Neural progenitor cell (in vitro differentiated cells): ENCODE measurements at regions not wholly inside any gene's neighbourhood (a gene's known extent, or its start where the extent isn't known, plus 50 kb on each side); places are given as distances from the start of the nearest gene placed in this dataset.

Experiments used
- DNase-seq: peaks from one replicate; pipeline ENCODE4 v3.0.0-alpha.2; 2016; ENCODE audit warnings: low spot score
- H2AFZ ChIP-seq: fragments of 200-600 bp; sonication (generic); replicated peaks from 2 replicates; pipeline ENCODE4 v1.6.1; 2016; ENCODE audit warnings: antibody characterized with exemption
- H3F3A ChIP-seq: fragments of 200-600 bp; sonication (generic); 2 replicates; pipeline ENCODE4 v1.6.1; 2016; ENCODE audit warnings: antibody characterized with exemption, low read depth
- H3K27ac ChIP-seq: fragments of 200-600 bp; sonication (generic); 2 replicates; pipeline ENCODE4 v1.5.1; 2016; ENCODE audit warnings: mild to moderate bottlenecking
- H3K27me3 ChIP-seq: fragments of 200-600 bp; sonication (generic); 2 replicates; pipeline ENCODE4 v1.6.1; 2016; ENCODE audit warnings: mild to moderate bottlenecking, moderate library complexity
- H3K36me3 ChIP-seq: fragments of 200-600 bp; sonication (generic); 2 replicates; pipeline ENCODE4 v1.5.1; 2016
- H3K4me1 ChIP-seq: fragments of 200-600 bp; sonication (generic); 2 replicates; pipeline ENCODE4 v1.6.1; 2016; ENCODE audit warnings: mixed run types
- H3K4me2 ChIP-seq: fragments of 200-600 bp; sonication (generic); 2 replicates; pipeline ENCODE4 v1.6.1; 2016
- H3K4me3 ChIP-seq: fragments of 200-600 bp; sonication (generic); 2 replicates; pipeline ENCODE4 v1.5.1; 2016
- H3K79me2 ChIP-seq: fragments of 200-600 bp; sonication (generic); 2 replicates; pipeline ENCODE4 v1.6.1; 2016; ENCODE audit warnings: low read depth
- H3K9ac ChIP-seq: fragments of 200-600 bp; sonication (generic); 2 replicates; pipeline ENCODE4 v1.6.1; 2016
- H3K9me3 ChIP-seq: fragments of 200-600 bp; sonication (generic); 2 replicates; pipeline ENCODE4 v1.5.1; 2016; ENCODE audit warnings: low read depth
- H4K20me1 ChIP-seq: fragments of 200-600 bp; sonication (generic); 2 replicates; pipeline ENCODE4 v1.6.1; 2016; ENCODE audit warnings: low read depth
- H3K27ac Mint-ChIP-seq: 3 replicates; pipeline ENCODE4 v1.8.0; 2021; ENCODE audit warnings: mixed read lengths
- H3K27me3 Mint-ChIP-seq: 2 replicates; pipeline ENCODE4 v1.8.0; 2022; ENCODE audit warnings: low read depth, mild to moderate bottlenecking, inconsistent platforms, moderate library complexity, mixed read lengths; ENCODE audit not compliant: insufficient read depth
- H3K36me3 Mint-ChIP-seq: 3 replicates; pipeline ENCODE4 v1.8.0; 2021; ENCODE audit warnings: mixed read lengths
- H3K4me1 Mint-ChIP-seq: 3 replicates; pipeline ENCODE4 v1.8.0; 2021; ENCODE audit warnings: mixed read lengths
- H3K4me3 Mint-ChIP-seq: 3 replicates; pipeline ENCODE4 v1.8.0; 2021; ENCODE audit warnings: mild to moderate bottlenecking, moderate library complexity, mixed read lengths
- H3K9me3 Mint-ChIP-seq: 3 replicates; pipeline ENCODE4 v1.8.0; 2020; ENCODE audit warnings: mixed read lengths
- EZH2 ChIP-seq: fragments of 200-600 bp; sonication (generic); IDR thresholded peaks from 2 replicates; pipeline ENCODE4 v1.6.1; 2017; ENCODE audit warnings: antibody characterized with exemption, mild to moderate bottlenecking, moderate library complexity
- EZH2phosphoT487 ChIP-seq: fragments of 200-600 bp; sonication (generic); IDR thresholded peaks from 2 replicates; pipeline ENCODE4 v1.6.1; 2017; ENCODE audit warnings: antibody characterized with exemption
- TF ChIP-seq, protein P1 (sequence below): fragments of 200-600 bp; sonication (generic); IDR thresholded peaks from 2 replicates; pipeline ENCODE4 v1.5.1; 2017; ENCODE audit warnings: antibody characterized with exemption, mild to moderate bottlenecking

DNA sequence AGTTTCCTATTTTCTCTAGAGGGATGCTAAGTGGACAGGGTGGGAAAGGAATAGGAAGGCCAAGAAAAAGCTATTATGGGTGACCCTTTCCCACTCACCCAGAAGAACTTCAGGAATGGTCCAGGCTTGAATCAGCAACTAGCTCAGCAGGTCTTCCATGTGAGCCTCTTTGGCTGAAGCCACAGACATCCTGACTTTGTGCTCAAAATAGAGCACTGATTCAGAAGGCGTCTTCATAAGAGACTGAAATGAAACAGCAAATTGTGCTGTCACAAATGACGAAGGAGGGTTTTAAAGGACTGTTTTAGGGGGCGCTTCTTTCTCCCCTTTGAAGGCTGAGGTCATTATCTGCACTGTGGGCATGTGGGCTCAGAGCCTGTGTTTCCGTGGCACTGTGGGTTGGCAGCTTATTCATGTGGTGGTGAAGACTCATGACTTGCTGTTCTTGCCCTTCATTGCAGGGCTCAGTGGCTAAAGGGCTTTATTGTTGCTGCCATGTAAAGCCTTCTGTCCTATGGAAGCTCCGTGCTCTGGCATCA is 65.8 kb upstream of the NFIL3 start:
- H3K4me1 Mint-ChIP-seq, result no peaks in the 10 kb centered on the region
- Histone ChIP-seq H3F3A (no peaks in the 10 kb centered on the region), H3K9me3 (no peaks in the 10 kb centered on the region), H3K27ac (no peak overlapping the region), H3K4me1 (no peaks in the 10 kb centered on the region), H3K9ac (no peak overlapping the region), H3K36me3 (no peaks in the 10 kb centered on the region), H4K20me1 (no peaks in the 10 kb centered on the region), H3K79me2 (no peaks in the 10 kb centered on the region), H3K4me2 (no peak overlapping the region), H2AFZ (no peak overlapping the region), H3K27me3 (no peaks in the 10 kb centered on the region), H3K4me3 (no peak overlapping the region)
- TF ChIP-seq EZH2phosphoT487, result no peak
- TF ChIP-seq, protein P1, sequence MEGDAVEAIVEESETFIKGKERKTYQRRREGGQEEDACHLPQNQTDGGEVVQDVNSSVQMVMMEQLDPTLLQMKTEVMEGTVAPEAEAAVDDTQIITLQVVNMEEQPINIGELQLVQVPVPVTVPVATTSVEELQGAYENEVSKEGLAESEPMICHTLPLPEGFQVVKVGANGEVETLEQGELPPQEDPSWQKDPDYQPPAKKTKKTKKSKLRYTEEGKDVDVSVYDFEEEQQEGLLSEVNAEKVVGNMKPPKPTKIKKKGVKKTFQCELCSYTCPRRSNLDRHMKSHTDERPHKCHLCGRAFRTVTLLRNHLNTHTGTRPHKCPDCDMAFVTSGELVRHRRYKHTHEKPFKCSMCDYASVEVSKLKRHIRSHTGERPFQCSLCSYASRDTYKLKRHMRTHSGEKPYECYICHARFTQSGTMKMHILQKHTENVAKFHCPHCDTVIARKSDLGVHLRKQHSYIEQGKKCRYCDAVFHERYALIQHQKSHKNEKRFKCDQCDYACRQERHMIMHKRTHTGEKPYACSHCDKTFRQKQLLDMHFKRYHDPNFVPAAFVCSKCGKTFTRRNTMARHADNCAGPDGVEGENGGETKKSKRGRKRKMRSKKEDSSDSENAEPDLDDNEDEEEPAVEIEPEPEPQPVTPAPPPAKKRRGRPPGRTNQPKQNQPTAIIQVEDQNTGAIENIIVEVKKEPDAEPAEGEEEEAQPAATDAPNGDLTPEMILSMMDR, result no peak
- no peak for TF ChIP-seq EZH2
- H3K36me3 Mint-ChIP-seq, result no peaks in the 10 kb centered on the region
- H3K9me3 Mint-ChIP-seq, result no peaks in the 10 kb centered on the region
- peaks cover 7% of the 10 kb centered on the region for H3K27me3 Mint-ChIP-seq
- no peak overlapping the region for H3K4me3 Mint-ChIP-seq
- no peak for DNase-seq
- H3K27ac Mint-ChIP-seq, result no peak overlapping the region

DNA sequence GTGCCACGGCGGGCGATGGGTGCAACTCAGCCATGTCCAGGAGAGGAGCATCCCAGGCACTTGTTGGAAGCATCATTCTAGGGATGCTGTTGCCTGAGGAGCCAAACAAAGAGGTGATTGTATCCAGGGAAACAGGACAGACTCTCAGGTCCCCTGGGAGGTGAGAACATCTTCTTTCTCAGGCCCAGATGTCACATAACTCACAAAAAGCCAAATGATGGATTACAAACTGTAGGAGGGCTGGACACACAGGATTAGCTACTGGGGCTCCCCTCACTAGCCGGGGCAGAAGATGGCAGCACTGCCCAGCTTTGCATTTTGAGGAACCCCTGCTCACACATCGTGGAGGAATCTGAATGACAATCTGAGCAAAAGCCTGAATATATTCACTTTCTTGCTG is 64.7 kb upstream of the NFIL3 start:
- H3K27me3 Mint-ChIP-seq, result peaks cover 9% of the 10 kb centered on the region
- H3F3A ChIP-seq, result no peaks in the 10 kb centered on the region
- H3K36me3 ChIP-seq, result no peaks in the 10 kb centered on the region
- H3K27ac Mint-ChIP-seq, result no peak overlapping the region
- no peaks in the 10 kb centered on the region for H3K4me1 ChIP-seq
- no peak overlapping the region for H2AFZ ChIP-seq
- no peak overlapping the region for H3K27ac ChIP-seq
- no peaks in the 10 kb centered on the region for H3K79me2 ChIP-seq
- no peaks in the 10 kb centered on the region for H3K4me1 Mint-ChIP-seq
- no peaks in the 10 kb centered on the region for H3K9me3 Mint-ChIP-seq
- H3K9ac ChIP-seq, result no peak overlapping the region
- no peak overlapping the region for H3K4me2 ChIP-seq
- H3K4me3 ChIP-seq, result no peak overlapping the region
- no peak overlapping the region for H3K4me3 Mint-ChIP-seq
- H4K20me1 ChIP-seq, result no peaks in the 10 kb centered on the region
- H3K9me3 ChIP-seq, result no peaks in the 10 kb centered on the region
- H3K36me3 Mint-ChIP-seq, result no peaks in the 10 kb centered on the region
- no peak for DNase-seq
- TF ChIP-seq, protein P1, result no peak
- TF ChIP-seq EZH2phosphoT487 (no peak), EZH2 (no peak)
- no peaks in the 10 kb centered on the region for H3K27me3 ChIP-seq

DNA sequence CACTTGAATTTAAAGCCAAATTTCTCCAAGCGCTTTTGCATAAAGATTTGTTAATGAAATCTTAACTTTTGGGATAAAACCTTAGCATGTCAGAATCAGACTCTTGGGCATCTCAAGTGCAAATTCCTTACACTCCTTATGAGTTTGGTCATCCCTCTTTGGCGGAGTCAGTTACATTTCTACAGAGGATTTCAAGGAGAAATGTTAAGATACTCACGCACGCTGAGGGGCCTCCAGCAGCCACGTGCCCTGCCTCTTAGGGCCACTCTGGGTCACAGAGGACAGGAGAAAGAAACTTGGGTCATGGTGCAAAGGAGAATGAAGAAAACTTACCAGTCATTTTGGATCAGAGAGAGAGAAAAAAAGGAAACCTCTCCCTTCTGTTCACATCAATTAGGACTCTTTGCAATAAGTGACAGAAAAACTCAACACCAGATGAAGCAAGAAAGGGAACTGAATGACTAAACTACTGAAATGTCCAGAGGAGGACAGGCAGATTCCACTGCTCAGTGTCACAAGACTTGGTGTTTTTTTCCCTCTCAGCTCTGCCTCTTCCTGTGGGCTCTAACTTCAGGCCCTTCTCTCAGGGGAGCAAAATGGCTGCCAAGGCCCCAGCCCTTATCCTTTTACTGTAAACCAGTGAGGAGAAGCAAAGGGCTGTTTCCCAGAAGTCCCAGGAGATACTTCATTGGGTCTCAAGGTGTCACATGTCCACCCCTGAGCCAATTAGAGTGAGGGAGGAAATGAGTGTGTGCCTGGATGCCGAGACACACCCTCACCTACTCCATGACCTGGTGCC is 63.3 kb upstream of the NFIL3 start:
- H3K79me2 ChIP-seq, result no peaks in the 10 kb centered on the region
- no peaks in the 10 kb centered on the region for H3F3A ChIP-seq
- Mint-ChIP-seq H3K27ac (no peak overlapping the region), H3K4me3 (no peak overlapping the region), H3K4me1 (no peaks in the 10 kb centered on the region), H3K36me3 (no peaks in the 10 kb centered on the region), H3K9me3 (no peaks in the 10 kb centered on the region), H3K27me3 (peaks cover 7% of the 10 kb centered on the region)
- H3K9ac ChIP-seq, result no peak overlapping the region
- no peak overlapping the region for H2AFZ ChIP-seq
- H3K9me3 ChIP-seq, result no peaks in the 10 kb centered on the region
- no peak overlapping the region for H3K27ac ChIP-seq
- H4K20me1 ChIP-seq, result no peaks in the 10 kb centered on the region
- H3K4me3 ChIP-seq, result no peak overlapping the region
- no peak overlapping the region for H3K4me2 ChIP-seq
- DNase-seq, result no peak
- H3K27me3 ChIP-seq, result no peaks in the 10 kb centered on the region
- H3K4me1 ChIP-seq, result no peaks in the 10 kb centered on the region
- H3K36me3 ChIP-seq, result no peaks in the 10 kb centered on the region
- TF ChIP-seq EZH2 (no peak), EZH2phosphoT487 (no peak)
- TF ChIP-seq, protein P1, result no peak
